Right hindlimb (tissue), 1 donor: ENCODE measurements at regions not wholly inside any gene's neighbourhood (a gene's known extent, or its start where the extent isn't known, plus 50 kb on each side); places are given as distances from the start of the nearest gene placed in this dataset.
A peak's percentile ranks its signal among the peaks of the same experiment; 100 is the strongest.
"Not testable (repeated sequence)": the region's sequence is repeated elsewhere in the genome, so short reads cannot be mapped to it uniquely, and the experiment has no call there.

Experiments
- DNase-seq: peaks from one replicate; pipeline ENCODE4 v3.0.0-alpha.2; 2018

- peak; percentile 51 for DNase-seq
Observed at GRCh38 chr2:95686056-95686825, 94.4 kb downstream of the TRIM43 start.

GRCh38 chr2:95687852-95688251, 96.1 kb downstream of the TRIM43 start:
- DNase-seq, result not testable (repeated sequence)

- DNase-seq, result not testable (repeated sequence)
Observed at GRCh38 chr2:95691210-95691609, 99.4 kb downstream of the TRIM43 start.

- DNase-seq, result not testable (repeated sequence)
Observed at GRCh38 chr2:95693071-95693846, 101.5 kb downstream of the TRIM43 start.

GRCh38 chr2:95695613-95696012, 103.8 kb downstream of the TRIM43 start:
- DNase-seq, result no peak

- DNase-seq, result no peak
Observed at GRCh38 chr2:95698146-95698545, 106.3 kb downstream of the TRIM43 start.

- not testable (repeated sequence) for DNase-seq
Observed at GRCh38 chr2:95699201-95700184, 107.7 kb downstream of the TRIM43 start.

- no peak for DNase-seq
Observed at GRCh38 chr2:95700519-95700918, 108.7 kb downstream of the TRIM43 start.

GRCh38 chr2:95702471-95702870, 110.7 kb downstream of the TRIM43 start:
- no peak for DNase-seq

- DNase-seq, result not testable (repeated sequence)
Observed at GRCh38 chr2:95707161-95707560, 115.4 kb downstream of the TRIM43 start.

- no peak for DNase-seq
Observed at GRCh38 chr2:95707837-95708236, 116.0 kb downstream of the TRIM43 start.

GRCh38 chr2:95709831-95710230, 118.0 kb downstream of the TRIM43 start:
- DNase-seq, result no peak

- DNase-seq, result not testable (repeated sequence)
Observed at GRCh38 chr2:95713470-95714177, 121.8 kb downstream of the TRIM43 start.

- not testable (repeated sequence) for DNase-seq
Observed at GRCh38 chr2:95714398-95714797, 122.6 kb downstream of the TRIM43 start.

GRCh38 chr2:95719473-95720060, 127.8 kb downstream of the TRIM43 start:
- DNase-seq, result no peak

GRCh38 chr2:95721726-95722125, 129.9 kb downstream of the TRIM43 start:
- DNase-seq, result no peak

- DNase-seq, result no peak
Observed at GRCh38 chr2:95722131-95722697, 130.4 kb downstream of the TRIM43 start.

- not testable (repeated sequence) for DNase-seq
Observed at GRCh38 chr2:95723627-95724210, 131.9 kb downstream of the TRIM43 start.

GRCh38 chr2:95725191-95725590, 133.4 kb downstream of the TRIM43 start:
- DNase-seq, result not testable (repeated sequence)

GRCh38 chr2:95725677-95726076, 133.9 kb downstream of the TRIM43 start:
- not testable (repeated sequence) for DNase-seq

- DNase-seq, result not testable (repeated sequence)
Observed at GRCh38 chr2:95727420-95727819, 135.6 kb downstream of the TRIM43 start.
